OCI-LY3 (cell line): ENCODE measurements at regions not wholly inside any gene's neighbourhood (a gene's known extent, or its start where the extent isn't known, plus 50 kb on each side); places are given as distances from the start of the nearest gene placed in this dataset.

ENCODE experiments used
- EZH2phosphoT487 ChIP-seq: fragments of 200-600 bp; shearing (Covaris generic); IDR thresholded peaks from 2 replicates; pipeline ENCODE4 v1.6.1; 2018; ENCODE audit warnings: antibody characterized with exemption, mixed run types, low read depth
- TF ChIP-seq, protein P1 (sequence below): fragments of 200-600, 300-600 bp; sonication (generic); IDR thresholded peaks from 2 replicates; pipeline ENCODE4 v1.5.1; 2014; ENCODE audit warnings: antibody characterized with exemption, low read length, low read depth

DNA sequence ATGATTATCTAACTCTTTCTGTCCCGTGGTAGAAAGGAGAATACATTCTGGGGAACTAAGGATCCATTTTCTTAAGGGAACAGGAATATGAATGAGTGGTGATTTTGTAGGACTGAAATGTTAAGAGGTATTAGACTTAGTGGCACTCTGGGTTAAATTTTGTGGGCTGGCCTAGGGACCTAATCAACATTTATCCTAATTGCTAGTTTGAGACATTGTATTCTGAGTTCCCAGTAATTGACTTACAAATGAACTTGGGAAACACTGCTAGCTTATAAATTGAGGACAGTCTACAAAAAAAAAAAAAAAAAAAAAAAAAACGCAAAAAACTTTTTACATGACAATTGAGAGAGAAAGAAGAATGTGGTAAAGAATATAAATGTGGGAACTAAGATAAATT, 136.6 kb upstream of the ZP4 start:
- TF ChIP-seq, protein P1, sequence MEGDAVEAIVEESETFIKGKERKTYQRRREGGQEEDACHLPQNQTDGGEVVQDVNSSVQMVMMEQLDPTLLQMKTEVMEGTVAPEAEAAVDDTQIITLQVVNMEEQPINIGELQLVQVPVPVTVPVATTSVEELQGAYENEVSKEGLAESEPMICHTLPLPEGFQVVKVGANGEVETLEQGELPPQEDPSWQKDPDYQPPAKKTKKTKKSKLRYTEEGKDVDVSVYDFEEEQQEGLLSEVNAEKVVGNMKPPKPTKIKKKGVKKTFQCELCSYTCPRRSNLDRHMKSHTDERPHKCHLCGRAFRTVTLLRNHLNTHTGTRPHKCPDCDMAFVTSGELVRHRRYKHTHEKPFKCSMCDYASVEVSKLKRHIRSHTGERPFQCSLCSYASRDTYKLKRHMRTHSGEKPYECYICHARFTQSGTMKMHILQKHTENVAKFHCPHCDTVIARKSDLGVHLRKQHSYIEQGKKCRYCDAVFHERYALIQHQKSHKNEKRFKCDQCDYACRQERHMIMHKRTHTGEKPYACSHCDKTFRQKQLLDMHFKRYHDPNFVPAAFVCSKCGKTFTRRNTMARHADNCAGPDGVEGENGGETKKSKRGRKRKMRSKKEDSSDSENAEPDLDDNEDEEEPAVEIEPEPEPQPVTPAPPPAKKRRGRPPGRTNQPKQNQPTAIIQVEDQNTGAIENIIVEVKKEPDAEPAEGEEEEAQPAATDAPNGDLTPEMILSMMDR, result no peak
- no peak for TF ChIP-seq EZH2phosphoT487
